NT2/D1 (cell line): ENCODE measurements at regions not wholly inside any gene's neighbourhood (a gene's known extent, or its start where the extent isn't known, plus 50 kb on each side); places are given as distances from the start of the nearest gene placed in this dataset.

ENCODE experiments used
- DNase-seq: peaks from one replicate; pipeline ENCODE4 v3.0.0-alpha.2; 2011; ENCODE audit warnings: low read depth, low spot score
- H3K27me3 ChIP-seq: 2 replicates; pipeline ENCODE4 v1.6.0; 2011; ENCODE audit warnings: mild to moderate bottlenecking; ENCODE audit not compliant: insufficient read length, insufficient read depth
- H3K36me3 ChIP-seq: 2 replicates; pipeline ENCODE4 v1.6.1; 2011; ENCODE audit warnings: mild to moderate bottlenecking, low read length, mixed read lengths; ENCODE audit not compliant: insufficient read depth, insufficient read length
- H3K4me1 ChIP-seq: 2 replicates; pipeline ENCODE4 v1.5.1; 2011; ENCODE audit not compliant: insufficient read depth, insufficient read length
- H3K4me3 ChIP-seq: 2 replicates; pipeline ENCODE4 v1.5.1; 2011; ENCODE audit warnings: low read depth; ENCODE audit not compliant: insufficient read length
- H3K9ac ChIP-seq: 2 replicates; pipeline ENCODE4 v1.6.0; 2011; ENCODE audit warnings: low read depth; ENCODE audit not compliant: insufficient read length
- H3K9me3 ChIP-seq: 2 replicates; pipeline ENCODE4 v1.5.1; 2011; ENCODE audit warnings: mild to moderate bottlenecking, low read length; ENCODE audit not compliant: insufficient read depth
- SUZ12 ChIP-seq: IDR thresholded peaks from 2 replicates; pipeline ENCODE4 v1.6.1; 2011; ENCODE audit not compliant: insufficient read length, insufficient read depth; ENCODE audit errors: extremely low read depth
- YY1 ChIP-seq: IDR thresholded peaks from 2 replicates; pipeline ENCODE4 v1.6.1; 2011; ENCODE audit not compliant: insufficient read length, insufficient read depth
- ZNF274 ChIP-seq: IDR thresholded peaks from 2 replicates; pipeline ENCODE4 v1.6.1; 2011; ENCODE audit warnings: mild to moderate bottlenecking, low read depth, low read length

DNA sequence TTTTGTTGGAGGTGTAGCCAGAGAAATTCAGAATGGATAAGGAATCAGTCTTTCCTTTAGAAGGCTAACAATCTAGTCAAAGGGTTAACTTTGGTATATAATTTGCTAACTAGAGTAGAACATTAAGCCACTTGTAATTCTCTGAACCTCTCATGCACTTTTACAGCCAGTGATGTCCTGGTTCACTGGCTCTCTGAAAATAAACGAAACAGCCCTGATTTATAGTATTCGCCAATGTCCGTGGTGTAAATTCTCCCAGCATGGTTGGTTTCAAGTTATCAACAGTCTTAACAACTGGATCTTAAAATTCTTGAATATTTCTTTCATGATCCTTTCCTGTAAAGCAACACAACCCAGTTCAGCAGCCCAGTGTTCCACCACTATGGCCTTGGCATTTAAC lies 500.4 kb upstream of the CDIN1 start:
- TF ChIP-seq YY1, result no peak
- TF ChIP-seq ZNF274, result no peak
- TF ChIP-seq SUZ12, result no peak
- no peaks in the 10 kb centered on the region for H3K27me3 ChIP-seq
- no peak for DNase-seq
- no peak overlapping the region for H3K9ac ChIP-seq
- no peak overlapping the region for H3K4me3 ChIP-seq
- H3K36me3 ChIP-seq, result no peaks in the 10 kb centered on the region
- peaks cover 3% of the 10 kb centered on the region; the same call in 1 of the 2 replicates for H3K9me3 ChIP-seq
- no peaks in the 10 kb centered on the region for H3K4me1 ChIP-seq

DNA sequence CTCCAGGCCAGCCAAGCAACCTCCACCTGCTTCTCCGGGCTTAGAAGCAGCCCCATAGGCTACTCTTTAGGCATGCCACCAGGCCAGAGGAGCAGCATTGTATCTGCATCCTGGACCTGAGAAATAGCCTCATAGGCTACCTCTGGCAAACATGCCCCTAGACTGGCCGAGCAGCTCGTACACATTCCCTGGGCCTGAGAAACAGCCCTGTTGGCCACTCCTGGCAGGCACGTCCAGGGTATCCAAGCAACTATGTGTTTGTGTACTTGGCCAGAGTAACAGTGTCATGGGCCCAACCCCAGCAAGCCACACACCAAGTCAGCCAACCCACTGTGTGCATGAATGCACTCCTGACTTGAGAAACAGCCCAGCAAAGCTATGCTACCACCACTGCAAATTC lies 498.7 kb upstream of the CDIN1 start:
- TF ChIP-seq SUZ12, result no peak
- no peak for TF ChIP-seq YY1
- no peak for TF ChIP-seq ZNF274
- H3K27me3 ChIP-seq, result no peaks in the 10 kb centered on the region
- H3K4me1 ChIP-seq, result no peaks in the 10 kb centered on the region
- no peak for DNase-seq
- H3K9ac ChIP-seq, result no peak overlapping the region
- no peaks in the 10 kb centered on the region for H3K36me3 ChIP-seq
- peaks cover 3% of the 10 kb centered on the region; the same call in 1 of the 2 replicates for H3K9me3 ChIP-seq
- no peak overlapping the region for H3K4me3 ChIP-seq

DNA sequence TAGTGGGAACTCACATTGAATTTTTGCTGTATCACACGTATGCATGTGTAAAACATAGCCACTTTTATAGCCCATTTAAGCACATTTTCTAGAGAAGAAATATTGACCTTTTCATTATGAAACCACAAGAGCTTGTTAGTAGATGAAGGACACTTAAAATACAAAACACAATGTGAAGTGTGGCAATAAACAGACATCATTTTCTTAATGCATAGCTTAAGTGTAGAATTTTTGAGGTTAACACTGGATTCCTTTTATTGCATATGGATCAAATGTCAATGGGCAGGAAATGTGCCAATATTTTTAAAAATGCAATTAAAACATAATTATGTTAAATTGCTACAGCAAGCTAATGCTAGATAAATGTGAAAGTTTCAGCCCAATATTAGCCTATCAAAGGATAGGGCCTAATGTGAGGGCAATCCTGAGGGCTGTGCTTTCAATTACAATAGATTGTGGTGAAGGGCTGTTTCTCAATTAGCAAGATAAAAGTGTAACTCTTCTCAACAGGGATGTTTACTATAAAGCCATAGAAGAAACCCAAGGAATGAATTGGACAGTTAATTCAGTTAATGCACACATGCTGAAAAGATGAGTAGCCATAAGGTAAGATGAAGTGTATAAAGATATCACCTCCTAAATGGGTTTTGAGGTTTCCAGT lies 489.0 kb upstream of the CDIN1 start:
- TF ChIP-seq YY1, result no peak
- TF ChIP-seq SUZ12, result no peak
- no peak for TF ChIP-seq ZNF274
- Histone ChIP-seq H3K4me3 (no peak overlapping the region), H3K27me3 (no peaks in the 10 kb centered on the region), H3K4me1 (no peaks in the 10 kb centered on the region), H3K36me3 (no peaks in the 10 kb centered on the region), H3K9ac (no peak overlapping the region), H3K9me3 (no peaks in the 10 kb centered on the region)
- DNase-seq, result peak; percentile 38

DNA sequence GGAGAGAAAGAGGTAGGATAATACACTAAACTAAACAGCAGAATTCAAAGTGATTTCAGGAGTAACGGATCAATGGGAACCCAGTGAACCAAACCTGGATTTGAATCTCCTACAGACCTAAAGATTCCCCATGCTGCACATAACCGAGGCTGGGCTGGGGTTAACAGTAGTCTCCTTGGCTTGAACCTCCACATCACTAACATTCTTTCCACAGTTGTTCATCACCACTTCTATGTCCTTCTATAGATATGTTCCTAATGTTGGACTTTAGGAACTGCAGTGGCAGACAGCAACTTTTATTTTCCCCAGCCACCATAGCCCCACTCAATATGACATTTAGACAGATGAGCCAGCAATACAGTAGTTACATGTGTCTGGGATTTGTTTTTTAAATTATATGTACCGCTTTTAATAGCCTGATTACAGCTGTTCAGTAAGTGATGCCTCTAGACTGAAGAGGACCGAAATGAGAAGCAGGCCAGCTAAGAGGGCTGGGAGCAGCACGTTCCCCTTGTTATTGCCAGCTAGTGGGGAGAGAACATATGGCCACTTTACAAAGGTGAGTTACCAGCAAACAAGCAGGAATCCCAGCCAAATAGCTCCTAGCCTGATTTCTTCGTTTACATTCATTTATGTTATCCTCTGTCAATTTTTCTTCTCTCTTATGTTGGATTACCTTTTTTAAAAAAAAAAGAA lies 472.6 kb upstream of the CDIN1 start:
- no peak for DNase-seq
- TF ChIP-seq YY1 (no peak), SUZ12 (no peak), ZNF274 (no peak)

DNA sequence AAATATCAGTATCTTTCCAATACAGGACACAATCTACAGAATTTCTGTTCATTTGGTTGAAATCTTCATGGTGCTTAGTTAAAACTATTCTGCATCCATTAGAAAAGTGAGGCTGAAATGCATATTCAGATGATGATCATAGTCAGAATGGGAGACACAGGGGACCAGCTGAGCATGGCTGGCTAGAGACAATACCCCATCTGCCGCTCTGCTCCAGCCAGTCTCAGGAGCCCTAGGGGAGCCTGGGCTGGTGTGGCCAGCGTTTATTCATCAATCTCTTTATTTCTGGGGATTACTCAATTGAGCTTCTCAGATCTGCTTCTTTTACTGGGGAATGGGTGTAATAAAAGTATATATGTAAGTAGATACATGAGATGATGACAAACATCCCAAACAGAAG lies 470.9 kb upstream of the CDIN1 start:
- no peaks in the 10 kb centered on the region for H3K27me3 ChIP-seq
- no peak for DNase-seq
- no peak for TF ChIP-seq SUZ12
- no peak for TF ChIP-seq ZNF274
- no peak for TF ChIP-seq YY1

More for the DNA sequence above, 472.6 kb upstream of the CDIN1 start:
- Histone ChIP-seq H3K4me1 (no peaks in the 10 kb centered on the region), H3K4me3 (no peak overlapping the region), H3K27me3 (no peaks in the 10 kb centered on the region), H3K36me3 (no peaks in the 10 kb centered on the region), H3K9ac (no peak overlapping the region), H3K9me3 (no peaks in the 10 kb centered on the region)

DNA sequence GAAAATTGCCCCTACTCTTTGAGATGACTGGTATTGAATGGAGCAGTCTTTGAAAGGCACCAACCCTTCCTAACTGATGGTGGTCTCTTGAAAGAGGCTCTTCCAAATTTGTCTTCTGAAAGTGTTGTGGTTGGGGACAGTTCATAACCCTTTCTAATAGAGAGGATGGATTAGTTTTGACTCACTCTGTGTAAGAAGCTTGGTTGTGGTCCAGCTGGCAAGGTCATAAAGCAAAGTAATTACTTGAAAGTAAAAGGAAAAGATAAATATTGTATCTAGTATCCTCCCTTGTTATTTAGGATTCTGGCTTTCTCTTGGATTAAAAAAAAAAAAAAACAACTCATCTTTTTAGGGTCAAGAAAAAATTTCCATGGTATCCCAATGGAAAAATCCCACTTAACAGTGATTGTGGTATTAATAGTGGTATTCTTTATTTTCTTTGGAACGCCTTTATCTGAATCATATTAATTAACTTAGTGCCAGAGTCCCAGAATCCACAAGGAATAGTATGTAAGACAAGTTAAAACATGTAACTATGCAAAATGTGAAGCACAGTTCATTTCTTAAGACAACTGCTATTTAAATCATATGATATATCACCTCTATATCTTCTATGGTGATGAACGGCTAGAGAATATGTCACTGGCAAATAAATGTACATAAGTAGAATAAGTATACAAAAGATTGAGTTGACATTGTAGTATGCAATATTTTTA lies 469.3 kb upstream of the CDIN1 start:
- no peak overlapping the region for H3K4me3 ChIP-seq
- DNase-seq, result no peak
- no peaks in the 10 kb centered on the region for H3K36me3 ChIP-seq
- no peaks in the 10 kb centered on the region for H3K9me3 ChIP-seq
- no peak overlapping the region for H3K9ac ChIP-seq
- TF ChIP-seq ZNF274, result no peak
- TF ChIP-seq YY1, result no peak
- no peak for TF ChIP-seq SUZ12
- no peaks in the 10 kb centered on the region for H3K4me1 ChIP-seq
- H3K27me3 ChIP-seq, result no peaks in the 10 kb centered on the region

More for the DNA sequence above, 470.9 kb upstream of the CDIN1 start:
- Histone ChIP-seq H3K9ac (no peak overlapping the region), H3K4me1 (no peaks in the 10 kb centered on the region), H3K36me3 (no peaks in the 10 kb centered on the region), H3K9me3 (no peaks in the 10 kb centered on the region), H3K4me3 (no peak overlapping the region)

DNA sequence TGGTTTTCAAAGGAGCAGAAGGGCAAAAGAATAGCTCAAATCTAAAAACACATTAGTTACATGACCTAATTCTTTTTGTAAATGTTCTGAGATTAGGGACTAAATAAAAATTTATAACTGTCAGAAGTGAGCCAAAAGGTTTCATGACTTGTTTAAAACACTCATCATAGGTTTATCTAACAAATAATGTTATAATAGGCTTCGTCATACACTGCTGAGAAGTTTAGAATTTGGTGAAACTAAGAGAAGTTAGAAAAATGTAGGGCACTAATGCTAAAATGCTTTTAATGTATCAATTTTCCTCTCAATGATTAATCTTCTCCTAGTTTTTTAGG lies 468.8 kb upstream of the CDIN1 start:
- no peak for DNase-seq
- no peaks in the 10 kb centered on the region for H3K4me1 ChIP-seq

More for the DNA sequence above, 468.8 kb upstream of the CDIN1 start:
- Histone ChIP-seq H3K4me3 (no peak overlapping the region), H3K27me3 (no peaks in the 10 kb centered on the region), H3K36me3 (no peaks in the 10 kb centered on the region), H3K9ac (no peak overlapping the region), H3K9me3 (no peaks in the 10 kb centered on the region)
- no peak for TF ChIP-seq ZNF274
- no peak for TF ChIP-seq YY1
- TF ChIP-seq SUZ12, result no peak
